ENCODE measurements at regions not wholly inside any gene's neighbourhood (a gene's known extent, or its start where the extent isn't known, plus 50 kb on each side); places are given as distances from the start of the nearest gene placed in this dataset.

DNA sequence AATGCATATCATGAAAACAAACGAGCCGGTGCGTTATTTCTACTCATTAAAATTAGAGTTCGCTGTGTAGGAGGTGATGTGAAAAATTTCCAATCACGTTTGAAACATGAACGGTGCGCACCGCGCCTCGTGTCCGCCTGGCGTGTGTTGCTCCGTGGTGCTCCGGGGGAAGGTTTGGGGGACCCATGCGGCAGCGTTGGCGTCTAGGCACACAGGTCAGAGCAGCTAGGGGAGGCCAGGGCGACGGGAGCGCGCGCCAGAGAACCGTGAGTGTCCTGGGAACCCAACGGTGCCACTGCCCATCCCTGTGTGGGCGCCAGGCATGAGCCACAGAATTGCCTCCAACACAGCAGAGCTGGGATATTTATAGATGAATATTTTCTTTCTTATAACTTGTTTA, 70.6 kb upstream of the ADARB2 start:
- TF ChIP-seq EP300 (IDR thresholded peaks at IDR 0.05) (no peak), POLR2AphosphoS5 (IDR thresholded peaks at IDR 0.05) (no peak)
- TF ChIP-seq, protein P1, sequence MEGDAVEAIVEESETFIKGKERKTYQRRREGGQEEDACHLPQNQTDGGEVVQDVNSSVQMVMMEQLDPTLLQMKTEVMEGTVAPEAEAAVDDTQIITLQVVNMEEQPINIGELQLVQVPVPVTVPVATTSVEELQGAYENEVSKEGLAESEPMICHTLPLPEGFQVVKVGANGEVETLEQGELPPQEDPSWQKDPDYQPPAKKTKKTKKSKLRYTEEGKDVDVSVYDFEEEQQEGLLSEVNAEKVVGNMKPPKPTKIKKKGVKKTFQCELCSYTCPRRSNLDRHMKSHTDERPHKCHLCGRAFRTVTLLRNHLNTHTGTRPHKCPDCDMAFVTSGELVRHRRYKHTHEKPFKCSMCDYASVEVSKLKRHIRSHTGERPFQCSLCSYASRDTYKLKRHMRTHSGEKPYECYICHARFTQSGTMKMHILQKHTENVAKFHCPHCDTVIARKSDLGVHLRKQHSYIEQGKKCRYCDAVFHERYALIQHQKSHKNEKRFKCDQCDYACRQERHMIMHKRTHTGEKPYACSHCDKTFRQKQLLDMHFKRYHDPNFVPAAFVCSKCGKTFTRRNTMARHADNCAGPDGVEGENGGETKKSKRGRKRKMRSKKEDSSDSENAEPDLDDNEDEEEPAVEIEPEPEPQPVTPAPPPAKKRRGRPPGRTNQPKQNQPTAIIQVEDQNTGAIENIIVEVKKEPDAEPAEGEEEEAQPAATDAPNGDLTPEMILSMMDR (IDR thresholded peaks at IDR 0.05), result no peak
